H9 (cell line): ENCODE measurements at regions not wholly inside any gene's neighbourhood (a gene's known extent, or its start where the extent isn't known, plus 50 kb on each side); places are given as distances from the start of the nearest gene placed in this dataset.

Experiments
- DNase-seq: peaks from one replicate; pipeline ENCODE4 v3.0.0-alpha.2; 2017
- H2AFZ ChIP-seq: one replicate; pipeline ENCODE4 v1.6.1; 2013; ENCODE audit warnings: mild to moderate bottlenecking, low read length, control low read depth, moderate library complexity
- H2AK5ac ChIP-seq: 2 replicates; pipeline ENCODE4 v1.6.1; 2013; ENCODE audit warnings: low read length, control low read depth, mixed read lengths; ENCODE audit not compliant: insufficient read length
- H2BK120ac ChIP-seq: one replicate; pipeline ENCODE4 v1.6.1; 2013; ENCODE audit warnings: low read depth, mild to moderate bottlenecking, low read length, control low read depth, inconsistent platforms; ENCODE audit not compliant: poor library complexity, severe bottlenecking
- H2BK12ac ChIP-seq: 2 replicates; pipeline ENCODE4 v1.6.1; 2013; ENCODE audit warnings: low read length, control low read depth, mixed read lengths, low read depth; ENCODE audit not compliant: insufficient read length
- H2BK15ac ChIP-seq: 2 replicates; pipeline ENCODE4 v1.6.1; 2013; ENCODE audit warnings: low read depth, low read length, control low read depth
- H2BK20ac ChIP-seq: one replicate; pipeline ENCODE4 v1.6.1; 2013; ENCODE audit warnings: low read depth, mild to moderate bottlenecking, low read length, control low read depth, inconsistent platforms; ENCODE audit not compliant: poor library complexity, severe bottlenecking
- H2BK5ac ChIP-seq: 2 replicates; pipeline ENCODE4 v1.6.1; 2013; ENCODE audit warnings: low read length, control low read depth, mixed read lengths; ENCODE audit not compliant: insufficient read length
- H3K14ac ChIP-seq: 2 replicates; pipeline ENCODE4 v1.6.1; 2013; ENCODE audit warnings: low read length, control low read depth; ENCODE audit not compliant: insufficient read depth
- H3K18ac ChIP-seq: 2 replicates; pipeline ENCODE4 v1.6.1; 2013; ENCODE audit warnings: low read depth, mild to moderate bottlenecking, mixed read lengths, low read length, control low read depth; ENCODE audit not compliant: insufficient read length
- H3K23ac ChIP-seq: 2 replicates; pipeline ENCODE4 v1.6.1; 2013; ENCODE audit warnings: low read length, control low read depth, mixed read lengths, low read depth; ENCODE audit not compliant: insufficient read length
- H3K23me2 ChIP-seq: 2 replicates; pipeline ENCODE4 v1.6.1; 2013; ENCODE audit warnings: low read depth, mild to moderate bottlenecking, mixed read lengths, low read length, control low read depth; ENCODE audit not compliant: insufficient read length, poor library complexity, severe bottlenecking
- H3K27ac ChIP-seq: 2 replicates; pipeline ENCODE4 v1.5.1; 2013; ENCODE audit warnings: low read length, control low read depth, mixed read lengths, low read depth; ENCODE audit not compliant: insufficient read length
- H3K27me3 ChIP-seq: 2 replicates; pipeline ENCODE4 v1.6.1; 2013; ENCODE audit warnings: low read length, control low read depth, inconsistent platforms; ENCODE audit not compliant: insufficient read depth
- H3K4ac ChIP-seq: 2 replicates; pipeline ENCODE4 v1.6.1; 2013; ENCODE audit warnings: low read depth, mild to moderate bottlenecking, control low read depth, inconsistent platforms, low read length, moderate library complexity
- H3K4me1 ChIP-seq: 2 replicates; pipeline ENCODE4 v1.6.1; 2013; ENCODE audit warnings: low read length, control low read depth, inconsistent platforms; ENCODE audit not compliant: insufficient read depth
- H3K4me2 ChIP-seq: 2 replicates; pipeline ENCODE4 v1.6.1; 2013; ENCODE audit warnings: low read length, control low read depth, mixed read lengths; ENCODE audit not compliant: insufficient read length, insufficient read depth
- H3K56ac ChIP-seq: 2 replicates; pipeline ENCODE4 v1.6.1; 2013; ENCODE audit warnings: low read depth, mild to moderate bottlenecking, mixed read lengths, low read length, control low read depth; ENCODE audit not compliant: insufficient read length
- H3K79me1 ChIP-seq: 2 replicates; pipeline ENCODE4 v1.6.1; 2013; ENCODE audit warnings: low read depth, mild to moderate bottlenecking, moderate library complexity, low read length, control low read depth, inconsistent platforms; ENCODE audit not compliant: insufficient read depth, poor library complexity, severe bottlenecking
- H3K79me2 ChIP-seq: 2 replicates; pipeline ENCODE4 v1.6.1; 2013; ENCODE audit warnings: low read length, control low read depth, inconsistent platforms; ENCODE audit not compliant: insufficient read depth
- H3K9ac ChIP-seq: 2 replicates; pipeline ENCODE4 v1.6.1; 2013; ENCODE audit warnings: low read length, control low read depth, mixed read lengths; ENCODE audit not compliant: insufficient read length; ENCODE audit errors: extremely low read depth
- H3K9me3 ChIP-seq: one replicate; pipeline ENCODE4 v1.6.1; 2013; ENCODE audit warnings: low read depth, low read length, inconsistent platforms; ENCODE audit not compliant: control insufficient read depth
- H3T11ph ChIP-seq: one replicate; pipeline ENCODE4 v1.6.1; 2013; ENCODE audit warnings: mild to moderate bottlenecking, low read length, control low read depth, inconsistent platforms
- H4K20me1 ChIP-seq: one replicate; pipeline ENCODE4 v1.6.1; 2013; ENCODE audit not compliant: control insufficient read depth, insufficient read length, insufficient read depth
- H4K5ac ChIP-seq: 2 replicates; pipeline ENCODE4 v1.6.1; 2013; ENCODE audit warnings: low read depth, mild to moderate bottlenecking, mixed read lengths, low read length, control low read depth; ENCODE audit not compliant: insufficient read length
- H4K8ac ChIP-seq: replicated peaks from 2 replicates; pipeline ENCODE4 v1.6.1; 2013; ENCODE audit warnings: low read length, control low read depth, mixed read lengths, low read depth; ENCODE audit not compliant: insufficient read length
- H4K91ac ChIP-seq: 2 replicates; pipeline ENCODE4 v1.6.1; 2013; ENCODE audit warnings: low read depth, mild to moderate bottlenecking, moderate library complexity, mixed read lengths, low read length, control low read depth; ENCODE audit not compliant: insufficient read length
- H3K27ac Mint-ChIP-seq, 3 experiments: 2 replicates in 2 of 3; 3 replicates in 1 of 3; pipeline ENCODE4 v1.8.0; 2020 to 2021; ENCODE audit warnings: mixed read lengths in 3 of 3, mild to moderate bottlenecking in 1 of 3, moderate library complexity in 1 of 3
- H3K27me3 Mint-ChIP-seq: 2 replicates; pipeline ENCODE4 v1.8.0; 2021; ENCODE audit warnings: low read depth, mild to moderate bottlenecking, moderate library complexity, mixed read lengths
- H3K36me3 Mint-ChIP-seq, 3 experiments: 2 replicates in 2 of 3; 3 replicates in 1 of 3; pipeline ENCODE4 v1.8.0; 2020 to 2021; ENCODE audit warnings: low read depth in 3 of 3, mixed read lengths in 3 of 3; ENCODE audit not compliant: insufficient read depth in 1 of 3
- H3K4me1 Mint-ChIP-seq, 2 experiments: 2 replicates each; pipeline ENCODE4 v1.8.0; 2020; ENCODE audit warnings: mixed read lengths in 2 of 2
- H3K4me3 Mint-ChIP-seq, 2 experiments: 2 replicates in 1 of 2; 3 replicates in 1 of 2; pipeline ENCODE4 v1.8.0; 2020 to 2021; ENCODE audit warnings: mild to moderate bottlenecking in 2 of 2, mixed read lengths in 2 of 2, moderate library complexity in 1 of 2
- H3K9me3 Mint-ChIP-seq, 2 experiments: 2 replicates in 1 of 2; 3 replicates in 1 of 2; pipeline ENCODE4 v1.8.0; 2020; ENCODE audit warnings: mild to moderate bottlenecking in 2 of 2, mixed read lengths in 2 of 2, moderate library complexity in 1 of 2
- TF ChIP-seq, protein P1 (sequence below): fragments of 200-600 bp; sonication (generic); conservative IDR thresholded peaks from 3 replicates; pipeline ENCODE4 v1.8.0; 2021; ENCODE audit warnings: antibody characterized with exemption, mild to moderate bottlenecking

DNA sequence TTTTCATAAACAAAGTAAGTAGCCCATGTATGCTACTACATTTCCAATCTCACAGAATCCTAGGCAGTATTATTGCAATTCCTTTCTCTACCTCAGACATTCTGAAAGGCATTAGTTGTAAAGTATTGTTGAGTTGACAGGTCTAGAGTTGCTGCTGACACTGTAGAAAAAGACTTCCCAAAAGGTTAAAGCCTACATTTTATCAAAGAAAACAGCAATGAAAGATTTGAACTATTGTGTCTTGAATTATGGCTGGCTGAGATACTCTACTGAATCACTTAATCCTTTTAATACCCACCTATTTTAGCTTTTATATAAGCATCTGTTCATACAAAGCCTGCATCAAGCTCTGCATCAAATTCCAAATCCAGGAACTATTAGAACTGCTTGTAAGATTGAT, 1082.0 kb downstream of the OLFM4 start:
- DNase-seq: no peak
- H3K9me3 Mint-ChIP-seq: no peaks in the 10 kb centered on the region
- no peak overlapping the region for H3K56ac ChIP-seq

More for the DNA sequence above, 1082.0 kb downstream of the OLFM4 start:
- no peak overlapping the region for H2AFZ ChIP-seq
- Mint-ChIP-seq H3K4me1 (peaks cover 0 to 10% of the 10 kb centered on the region in 2 experiments; a peak in 1 of 4 replicates), H3K27ac (no peak overlapping the region), H3K4me3 (no peak overlapping the region), H3K36me3 (peaks cover 0 to 3% (median 0%) of the 10 kb centered on the region in 3 experiments; a peak in 2 of 7 replicates), H3K27me3 (no peaks in the 10 kb centered on the region)
- no peaks in the 10 kb centered on the region for H3K23me2 ChIP-seq
- no peak overlapping the region for H3K18ac ChIP-seq
- H3K27me3 ChIP-seq: no peaks in the 10 kb centered on the region
- no peak overlapping the region for H2BK12ac ChIP-seq
- no peak overlapping the region for H4K5ac ChIP-seq
- H4K8ac ChIP-seq: no peak overlapping the region
- no peak overlapping the region for H3K23ac ChIP-seq
- no peak overlapping the region for H2BK5ac ChIP-seq
- no peak overlapping the region for H3K27ac ChIP-seq
- H4K91ac ChIP-seq: no peak overlapping the region
- H3K9ac ChIP-seq: no peak overlapping the region
- H2BK15ac ChIP-seq: no peak overlapping the region
- H2BK120ac ChIP-seq: no peak overlapping the region
- H3K9me3 ChIP-seq: no peaks in the 10 kb centered on the region
- TF ChIP-seq, protein P1, sequence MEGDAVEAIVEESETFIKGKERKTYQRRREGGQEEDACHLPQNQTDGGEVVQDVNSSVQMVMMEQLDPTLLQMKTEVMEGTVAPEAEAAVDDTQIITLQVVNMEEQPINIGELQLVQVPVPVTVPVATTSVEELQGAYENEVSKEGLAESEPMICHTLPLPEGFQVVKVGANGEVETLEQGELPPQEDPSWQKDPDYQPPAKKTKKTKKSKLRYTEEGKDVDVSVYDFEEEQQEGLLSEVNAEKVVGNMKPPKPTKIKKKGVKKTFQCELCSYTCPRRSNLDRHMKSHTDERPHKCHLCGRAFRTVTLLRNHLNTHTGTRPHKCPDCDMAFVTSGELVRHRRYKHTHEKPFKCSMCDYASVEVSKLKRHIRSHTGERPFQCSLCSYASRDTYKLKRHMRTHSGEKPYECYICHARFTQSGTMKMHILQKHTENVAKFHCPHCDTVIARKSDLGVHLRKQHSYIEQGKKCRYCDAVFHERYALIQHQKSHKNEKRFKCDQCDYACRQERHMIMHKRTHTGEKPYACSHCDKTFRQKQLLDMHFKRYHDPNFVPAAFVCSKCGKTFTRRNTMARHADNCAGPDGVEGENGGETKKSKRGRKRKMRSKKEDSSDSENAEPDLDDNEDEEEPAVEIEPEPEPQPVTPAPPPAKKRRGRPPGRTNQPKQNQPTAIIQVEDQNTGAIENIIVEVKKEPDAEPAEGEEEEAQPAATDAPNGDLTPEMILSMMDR: no peak
- H2AK5ac ChIP-seq: no peak overlapping the region
- H3T11ph ChIP-seq: no peak overlapping the region
- H3K4me1 ChIP-seq: no peaks in the 10 kb centered on the region
- no peaks in the 10 kb centered on the region for H3K79me2 ChIP-seq
- H3K4ac ChIP-seq: no peak overlapping the region
- H3K4me2 ChIP-seq: no peak overlapping the region
- no peak overlapping the region for H2BK20ac ChIP-seq
- no peaks in the 10 kb centered on the region for H3K79me1 ChIP-seq
- no peak overlapping the region for H3K14ac ChIP-seq
- no peaks in the 10 kb centered on the region for H4K20me1 ChIP-seq
